ENCODE measurements at regions not wholly inside any gene's neighbourhood (a gene's known extent, or its start where the extent isn't known, plus 50 kb on each side); places are given as distances from the start of the nearest gene placed in this dataset.

- TF ChIP-seq MITF (IDR thresholded peaks at IDR 0.05), result no peak
- no peak for TF ChIP-seq SRSF7 (optimal IDR thresholded peaks at IDR 0.05; ENCODE audit: low read depth, low read length)
- TF ChIP-seq ZFP36 (IDR thresholded peaks at IDR 0.05; ENCODE audit: low read depth, low read length, partially characterized antibody), result no peak
- TF ChIP-seq CHAMP1 (IDR thresholded peaks at IDR 0.05), result no peak
- TF ChIP-seq ZBTB40 (IDR thresholded peaks at IDR 0.05), result no peak
- no peak for TF ChIP-seq ZBTB40 (CRISPR knock-in tag; IDR thresholded peaks at IDR 0.05)
- no peak for TF ChIP-seq HNRNPL (IDR thresholded peaks at IDR 0.05; ENCODE audit: low read depth, low read length)
- peak; percentile 58 to 68 for TF ChIP-seq RAD21 (CRISPR knock-in tag; conservative IDR thresholded peaks at IDR 0.05 in 1 of 2, IDR thresholded peaks at IDR 0.05 in 1 of 2)
- no peak for TF ChIP-seq NR3C1 (CRISPR knock-in tag; IDR thresholded peaks at IDR 0.05)
- 0 out of 2 replicates have a peak, but pooled peaks have one; percentile 13 for TF ChIP-seq DEAF1 (CRISPR knock-in tag; IDR thresholded peaks at IDR 0.05)
Observed at GRCh38 chr15:70466895-70467529, 296.3 kb downstream of the UACA start (continued).
